K562 (cell line): ENCODE measurements at regions not wholly inside any gene's neighbourhood (a gene's known extent, or its start where the extent isn't known, plus 50 kb on each side); places are given as distances from the start of the nearest gene placed in this dataset.

Experiments
- ATAC-seq: fragments of 200-7000 bp; cut with Tn5 transposase; 3 replicates; pipeline ENCODE4 v1.9.1; 2020; ENCODE audit warnings: moderate library complexity
- BruUV-seq: library from RNA; stranded (reverse); fragments of 400-500 nt; replicated peaks from 2 replicates; lab custom pipeline; 2021; lab: Mats Ljungman, UMichigan
- CTCF ChIA-PET: fragments of 300-600 bp; formaldehyde crosslinking; extraction: SDS; loops from one replicate; lab custom pipeline; 2021; ENCODE audit warnings: low intra/inter-chr PET ratio; lab: Yijun Ruan, JAX
- POLR2A ChIA-PET: fragments of 300-600, 350-650 bp; sonication (Branson Sonifier 250); formaldehyde crosslinking; extraction: SDS; loops from one replicate; lab custom pipeline; 2021; ENCODE audit warnings: antibody characterized with exemption, inconsistent platforms; lab: Yijun Ruan, JAX
- DNase-seq, 4 experiments: peaks; one replicate each; pipeline versions ENCODE4 v3.0.0 to v3.0.0-alpha.2; 2011 to 2018; ENCODE audit warnings: low spot score in 3 of 4, mixed read lengths in 3 of 4; ENCODE audit errors: extremely low read depth in 1 of 4
- FAIRE-seq: peaks from 2 replicates; lab custom pipeline; 2011; peaks lifted over from hg19 to GRCh38; lab: Jason Lieb, UNC
- H2AFZ ChIP-seq: 2 replicates; pipeline ENCODE4 v1.6.0; 2011; ENCODE audit warnings: low read depth, low read length, control low read depth, inconsistent platforms
- H3K27ac ChIP-seq: fragments of 200-600 bp; 3 replicates; pipeline ENCODE4 v1.8.0; 2011; ENCODE audit warnings: low read depth, mild to moderate bottlenecking, control low read depth, inconsistent platforms, low read length, moderate library complexity, mixed read lengths; ENCODE audit errors: extremely low read depth
- H3K27me3 ChIP-seq, 2 experiments: fragments of 300-600 bp in 1 of 2; 2 replicates in 1 of 2; 3 replicates in 1 of 2; pipeline versions ENCODE4 v1.6.0 to v1.8.0; 2011; ENCODE audit warnings: inconsistent platforms in 2 of 2, low read length in 2 of 2, mild to moderate bottlenecking in 1 of 2, mixed read lengths in 1 of 2, moderate library complexity in 1 of 2; ENCODE audit not compliant: control insufficient read depth in 2 of 2, insufficient read depth in 2 of 2
- H3K36me3 ChIP-seq: fragments of 300-600 bp; 3 replicates; pipeline ENCODE4 v1.8.0; 2011; ENCODE audit warnings: mild to moderate bottlenecking, low read length, inconsistent platforms; ENCODE audit not compliant: control insufficient read depth, insufficient read depth
- H3K4me1 ChIP-seq, 2 experiments: fragments of 200-600 bp in 1 of 2; replicated peaks in 1 of 2; 2 replicates in 1 of 2; 3 replicates in 1 of 2; pipeline versions ENCODE4 v1.5.1 to v1.8.0; 2011; ENCODE audit warnings: inconsistent platforms in 2 of 2, low read length in 2 of 2, mild to moderate bottlenecking in 1 of 2, mixed read lengths in 1 of 2, moderate library complexity in 1 of 2; ENCODE audit not compliant: control insufficient read depth in 2 of 2, insufficient read depth in 2 of 2
- H3K4me2 ChIP-seq: 2 replicates; pipeline ENCODE4 v1.6.1; 2011; ENCODE audit warnings: low read length, control low read depth, inconsistent platforms, mixed read lengths; ENCODE audit not compliant: insufficient read depth
- H3K4me3 ChIP-seq: fragments of 200-600 bp; sonication (generic), shearing (Covaris generic); 2 replicates; pipeline ENCODE4 v1.5.1; 2016; ENCODE audit warnings: control low read depth, inconsistent platforms
- H3K79me2 ChIP-seq: fragments of 200-600 bp; 3 replicates; pipeline ENCODE4 v1.8.0; 2011; ENCODE audit warnings: low read length, inconsistent platforms; ENCODE audit not compliant: control insufficient read depth, insufficient read depth
- H3K9ac ChIP-seq, 2 experiments: 2 replicates each; pipeline versions ENCODE4 v1.6.0 to v1.6.1; 2011; ENCODE audit warnings: low read depth in 2 of 2, low read length in 2 of 2, control low read depth in 1 of 2, inconsistent platforms in 1 of 2, mild to moderate bottlenecking in 1 of 2, mixed read lengths in 1 of 2; ENCODE audit not compliant: insufficient read depth in 1 of 2
- H3K9me1 ChIP-seq: one replicate; pipeline ENCODE4 v1.6.0; 2011; ENCODE audit warnings: inconsistent platforms, mild to moderate bottlenecking, low read length, moderate library complexity; ENCODE audit not compliant: control insufficient read depth, insufficient read depth
- H3K9me3 ChIP-seq: replicated peaks from 2 replicates; pipeline ENCODE4 v1.5.1; 2011; ENCODE audit warnings: low read depth, low read length, inconsistent platforms; ENCODE audit not compliant: control insufficient read depth, insufficient read depth
- H4K20me1 ChIP-seq: replicated peaks from 2 replicates; pipeline ENCODE4 v1.6.1; 2011; ENCODE audit warnings: low read length, inconsistent platforms, mixed read lengths; ENCODE audit not compliant: control insufficient read depth, insufficient read depth
- BCL6 ChIP-seq: fragments of 250-450 bp; sonication (Bioruptor Pico); IDR thresholded peaks from 2 replicates; pipeline ENCODE4 v1.4.0; 2020
- MAFG ChIP-seq: fragments of 450-650 bp; conservative IDR thresholded peaks from 2 replicates; pipeline ENCODE4 v1.6.1; 2016; ENCODE audit warnings: missing genetic modification characterization, missing compliant biosample characterization
- MAZ ChIP-seq, 2 experiments: fragments of 450-650 bp in 1 of 2; sonication (generic) in 1 of 2; formaldehyde crosslinking; IDR thresholded peaks in 1 of 2; conservative IDR thresholded peaks in 1 of 2; 2 replicates each; pipeline versions ENCODE4 v1.4.0 to v1.5.0; 2020; ENCODE audit warnings: mild to moderate bottlenecking in 1 of 2, missing genetic modification reagents in 1 of 2
- MBD2 ChIP-seq: sonication (generic); IDR thresholded peaks from 2 replicates; pipeline ENCODE4 v1.6.1; 2016; ENCODE audit warnings: low read depth, borderline replicate concordance
- MYC ChIP-seq, 2 experiments: fragments of 250-450 bp in 1 of 2; sonication (Bioruptor Pico) in 1 of 2; IDR thresholded peaks; 2 replicates each; pipeline versions ENCODE4 v1.5.1 to v1.6.1; 2012 to 2021; ENCODE audit warnings: low read depth in 2 of 2, borderline replicate concordance in 1 of 2, improper control_type of control experiment in 1 of 2, low read length in 1 of 2, mild to moderate bottlenecking in 1 of 2, moderate library complexity in 1 of 2
- NCOA6 ChIP-seq: fragments of 450-650 bp; IDR thresholded peaks from 2 replicates; pipeline ENCODE4 v1.6.1; 2017; ENCODE audit warnings: mild to moderate bottlenecking
- NELFE ChIP-seq: IDR thresholded peaks from 2 replicates; pipeline ENCODE4 v1.6.1; 2011; ENCODE audit warnings: mild to moderate bottlenecking; ENCODE audit not compliant: insufficient read depth, insufficient read length
- PHF21A ChIP-seq: fragments of 450-650 bp; IDR thresholded peaks from 2 replicates; pipeline ENCODE4 v1.6.1; 2017; ENCODE audit warnings: low read depth, borderline replicate concordance
- RBFOX2 ChIP-seq: fragments of 200-400 bp; formaldehyde crosslinking; IDR thresholded peaks from 2 replicates; pipeline ENCODE4 v1.6.1; 2017; ENCODE audit warnings: low read depth, mild to moderate bottlenecking, low read length, moderate library complexity
- TAF1 ChIP-seq: IDR thresholded peaks from 2 replicates; pipeline ENCODE4 v1.6.1; 2011; ENCODE audit warnings: mild to moderate bottlenecking, low read length, moderate library complexity; ENCODE audit not compliant: insufficient read depth, control insufficient read depth, severe bottlenecking; ENCODE audit errors: extremely low read depth
- ZNF23 ChIP-seq: fragments of 250-450 bp; sonication (Bioruptor Pico); IDR thresholded peaks from 2 replicates; pipeline ENCODE4 v1.4.0; 2020; ENCODE audit warnings: mild to moderate bottlenecking
- ZNF263 ChIP-seq: sonication (generic); formaldehyde crosslinking; IDR thresholded peaks from 2 replicates; pipeline ENCODE4 v1.8.0; 2022; ENCODE audit warnings: mild to moderate bottlenecking, missing genetic modification reagents, borderline replicate concordance
- WGBS: fragments of 100-300 bp; shearing (Covaris generic); methylation state at CpG from one replicate; pipeline ENCODE4 v1.1.6; 2016; ENCODE audit warnings: low coverage, mixed read lengths; ENCODE audit not compliant: insufficient coverage; ENCODE audit errors: missing lambda C conversion rate; 5-methylcytosine and 5-hydroxymethylcytosine counted together
- in situ Hi-C: fragments of 300-500 bp; cut with MboI; formaldehyde crosslinking; loops from 4 replicates; pipeline ENCODE4 v1.15.0; 2018; ENCODE audit warnings: inconsistent platforms, mixed read lengths
- intact Hi-C: fragments of 100-400 bp; cut with micrococcal nuclease; formaldehyde crosslinking; loops from 2 replicates; pipeline ENCODE4 v1.14.2; 2022
- TF ChIP-seq, protein P1 (sequence below): fragments of 450-650 bp; IDR thresholded peaks from 2 replicates; pipeline ENCODE4 v1.7.0; 2016; ENCODE audit warnings: borderline replicate concordance
- TF ChIP-seq, protein P2 (sequence below): fragments of 250-450 bp; sonication (Bioruptor Pico); IDR thresholded peaks from 2 replicates; pipeline ENCODE4 v1.5.0; 2021; ENCODE audit warnings: mild to moderate bottlenecking, moderate library complexity
- TF ChIP-seq, protein P3 (sequence below): fragments of 250-450 bp; sonication (Bioruptor Pico); IDR thresholded peaks from 2 replicates; pipeline ENCODE4 v1.5.0; 2020; ENCODE audit warnings: mild to moderate bottlenecking, borderline replicate concordance

DNA sequence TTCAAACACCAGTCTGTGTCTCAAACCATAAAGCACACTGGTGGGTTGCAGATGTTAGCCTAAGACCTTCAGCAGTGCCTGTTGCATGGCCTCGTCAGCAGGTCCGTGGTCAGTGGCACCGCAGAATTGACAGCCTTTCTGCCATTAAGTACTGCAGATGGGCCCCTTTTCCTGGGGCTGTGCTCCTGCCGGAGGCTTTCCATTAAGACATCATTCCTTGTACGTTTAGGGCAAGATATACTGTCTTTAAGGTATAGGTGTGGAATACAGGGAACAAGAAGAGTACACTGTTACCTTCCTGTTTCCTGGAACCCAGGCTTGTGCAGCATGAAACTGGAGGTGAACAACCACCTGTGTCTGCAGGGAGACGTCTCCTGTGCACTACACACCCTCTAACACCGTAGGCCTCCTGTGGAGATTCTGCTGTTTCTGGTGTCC, 67.9 kb upstream of the WDR1 start:
- Histone ChIP-seq H3K9ac (peak overlapping the region; percentile 82 to 91; a peak in 3 of 4 replicates), H3K27ac (peak overlapping the region; percentile 100), H3K36me3 (peaks cover 13% of the 10 kb centered on the region), H3K9me1 (no peaks in the 10 kb centered on the region), H3K4me2 (peak overlapping the region; percentile 95), H3K27me3 (no peaks in the 10 kb centered on the region), H3K79me2 (peaks cover 36% of the 10 kb centered on the region), H3K4me1 (peaks cover 33 to 96% of the 10 kb centered on the region in 2 experiments), H3K9me3 (no peaks in the 10 kb centered on the region), H2AFZ (peak overlapping the region; percentile 55), H3K4me3 (peak overlapping the region; percentile 44), H4K20me1 (no peaks in the 10 kb centered on the region)
- 7% methylated on average over 7 of the region's 7 CpGs for WGBS
- ATAC-seq (peak; percentile 1; the same call in 2 of the 3 replicates), FAIRE-seq (no peak), DNase-seq (peak in 2 of 4 experiments; percentile 28 to 54)
- CTCF ChIA-PET, result interaction anchor here (0.7 kb wide), 1 partner anchor 27 kb away, joined by 3 read pairs; no protein-coding TSS in a partner anchor
- in situ Hi-C loops, result no loop called here
- POLR2A ChIA-PET, result no interaction called here
- no TSS peak for BruUV-seq
- intact Hi-C loops, result loop anchor here (5.0 kb wide), 1 partner anchor 143 kb away; no protein-coding TSS in a partner anchor
- TF ChIP-seq ZNF23 (CRISPR knock-in tag) (no peak), RBFOX2 (peak; percentile 60), BCL6 (peak; percentile 15; the same call in 1 of the 2 replicates), MBD2 (no peak), PHF21A (no peak), NCOA6 (no peak), TAF1 (no peak), MYC (IDR thresholded peaks at IDR 0.05; ENCODE audit: low read depth, low read length) (no peak), MYC (CRISPR knock-in tag; IDR thresholded peaks at IDR 0.05; ENCODE audit: borderline replicate concordance, low read depth) (no peak), ZNF263 (CRISPR knock-in tag) (no peak), MAFG (tag) (no peak), MAZ (CRISPR knock-in tag; conservative IDR thresholded peaks at IDR 0.05 in 1 of 2, IDR thresholded peaks at IDR 0.05 in 1 of 2) (peak in 1 of 2 experiments; percentile 45; a peak in 1 of 4 replicates), NELFE (no peak)
- TF ChIP-seq, protein P1, sequence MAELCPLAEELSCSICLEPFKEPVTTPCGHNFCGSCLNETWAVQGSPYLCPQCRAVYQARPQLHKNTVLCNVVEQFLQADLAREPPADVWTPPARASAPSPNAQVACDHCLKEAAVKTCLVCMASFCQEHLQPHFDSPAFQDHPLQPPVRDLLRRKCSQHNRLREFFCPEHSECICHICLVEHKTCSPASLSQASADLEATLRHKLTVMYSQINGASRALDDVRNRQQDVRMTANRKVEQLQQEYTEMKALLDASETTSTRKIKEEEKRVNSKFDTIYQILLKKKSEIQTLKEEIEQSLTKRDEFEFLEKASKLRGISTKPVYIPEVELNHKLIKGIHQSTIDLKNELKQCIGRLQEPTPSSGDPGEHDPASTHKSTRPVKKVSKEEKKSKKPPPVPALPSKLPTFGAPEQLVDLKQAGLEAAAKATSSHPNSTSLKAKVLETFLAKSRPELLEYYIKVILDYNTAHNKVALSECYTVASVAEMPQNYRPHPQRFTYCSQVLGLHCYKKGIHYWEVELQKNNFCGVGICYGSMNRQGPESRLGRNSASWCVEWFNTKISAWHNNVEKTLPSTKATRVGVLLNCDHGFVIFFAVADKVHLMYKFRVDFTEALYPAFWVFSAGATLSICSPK, result no peak
- TF ChIP-seq, protein P2, sequence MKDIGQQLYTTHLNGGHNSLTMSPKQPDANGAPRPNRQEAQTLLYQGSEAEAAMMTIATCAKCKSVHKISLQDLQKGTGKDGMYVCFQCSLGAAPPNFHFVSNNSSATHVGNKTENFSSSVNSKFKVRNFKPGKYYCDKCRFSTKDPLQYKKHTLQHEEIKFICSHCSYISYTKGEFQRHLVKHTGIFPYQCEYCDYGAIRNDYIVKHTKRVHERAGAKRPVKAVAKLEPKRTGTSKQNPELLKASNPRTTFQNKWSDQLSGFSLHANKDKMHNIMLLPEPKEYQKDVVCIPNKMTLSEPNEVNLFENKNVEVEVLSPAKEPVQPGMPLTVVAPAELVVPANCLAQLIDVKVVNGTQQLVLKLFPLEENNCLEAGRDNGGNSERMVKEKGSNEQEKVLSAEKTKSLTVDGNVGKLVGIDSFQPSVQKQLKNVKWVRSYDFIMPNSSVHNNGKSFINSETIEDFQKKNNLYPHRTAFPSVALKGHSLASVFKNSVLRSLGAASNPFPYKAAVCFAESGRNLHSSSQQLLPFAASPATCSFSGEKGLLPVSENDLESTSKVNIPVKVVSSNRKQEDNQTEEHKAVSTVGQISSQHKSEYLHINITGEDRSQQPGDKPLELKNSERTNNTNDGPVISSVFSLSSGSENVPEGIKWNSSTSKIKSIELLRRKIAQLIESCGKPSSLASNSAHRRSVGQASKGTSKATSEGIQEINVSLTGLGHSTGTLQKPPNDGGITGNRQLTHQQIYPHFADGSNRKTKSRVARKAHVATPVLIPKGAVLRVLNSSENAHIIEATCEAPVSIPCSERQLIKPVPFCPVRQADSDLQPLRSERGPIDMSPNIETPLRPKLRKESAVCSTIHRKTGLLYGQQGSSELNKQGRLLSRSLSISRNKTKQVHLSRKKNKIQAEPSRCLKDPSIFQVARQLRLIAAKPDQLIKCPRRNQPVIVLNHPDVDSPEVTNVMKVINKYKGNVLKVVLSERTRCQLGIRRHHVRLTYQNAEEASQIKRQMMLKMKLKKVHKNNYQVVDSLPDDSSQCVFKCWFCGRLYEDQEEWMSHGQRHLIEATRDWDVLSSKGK (CRISPR knock-in tag), result no peak
- TF ChIP-seq, protein P3, sequence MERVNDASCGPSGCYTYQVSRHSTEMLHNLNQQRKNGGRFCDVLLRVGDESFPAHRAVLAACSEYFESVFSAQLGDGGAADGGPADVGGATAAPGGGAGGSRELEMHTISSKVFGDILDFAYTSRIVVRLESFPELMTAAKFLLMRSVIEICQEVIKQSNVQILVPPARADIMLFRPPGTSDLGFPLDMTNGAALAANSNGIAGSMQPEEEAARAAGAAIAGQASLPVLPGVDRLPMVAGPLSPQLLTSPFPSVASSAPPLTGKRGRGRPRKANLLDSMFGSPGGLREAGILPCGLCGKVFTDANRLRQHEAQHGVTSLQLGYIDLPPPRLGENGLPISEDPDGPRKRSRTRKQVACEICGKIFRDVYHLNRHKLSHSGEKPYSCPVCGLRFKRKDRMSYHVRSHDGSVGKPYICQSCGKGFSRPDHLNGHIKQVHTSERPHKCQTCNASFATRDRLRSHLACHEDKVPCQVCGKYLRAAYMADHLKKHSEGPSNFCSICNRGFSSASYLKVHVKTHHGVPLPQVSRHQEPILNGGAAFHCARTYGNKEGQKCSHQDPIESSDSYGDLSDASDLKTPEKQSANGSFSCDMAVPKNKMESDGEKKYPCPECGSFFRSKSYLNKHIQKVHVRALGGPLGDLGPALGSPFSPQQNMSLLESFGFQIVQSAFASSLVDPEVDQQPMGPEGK (CRISPR knock-in tag), result no peak
